SW 1271 (cell line): ENCODE measurements at regions not wholly inside any gene's neighbourhood (a gene's known extent, or its start where the extent isn't known, plus 50 kb on each side); places are given as distances from the start of the nearest gene placed in this dataset.

Experiments
- DNase-seq, 2 experiments: peaks; one replicate each; lab custom pipeline; 2025; lab: John Stamatoyannopoulos, UW

DNA sequence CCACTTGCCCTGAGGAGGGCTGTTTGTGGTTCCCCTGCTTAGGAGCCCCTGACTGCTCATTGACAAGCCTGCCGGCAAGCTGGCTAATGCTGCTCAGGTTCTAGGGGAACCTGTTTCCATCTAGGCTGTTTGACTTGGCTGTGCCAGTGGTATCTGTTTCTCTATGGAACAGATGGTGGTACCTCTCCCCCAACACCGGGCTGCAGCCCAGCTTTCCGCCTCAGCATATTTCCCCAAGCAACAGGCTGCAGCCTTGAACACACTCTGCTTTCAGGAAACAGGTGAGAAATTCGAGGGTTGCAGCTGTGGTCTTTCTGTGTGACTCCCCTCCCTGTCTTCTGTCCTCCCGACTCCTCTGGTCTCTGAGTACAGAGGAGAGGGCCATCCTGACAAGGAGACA is 132.3 kb downstream of the TMEM132E start:
- no peak for DNase-seq

DNA sequence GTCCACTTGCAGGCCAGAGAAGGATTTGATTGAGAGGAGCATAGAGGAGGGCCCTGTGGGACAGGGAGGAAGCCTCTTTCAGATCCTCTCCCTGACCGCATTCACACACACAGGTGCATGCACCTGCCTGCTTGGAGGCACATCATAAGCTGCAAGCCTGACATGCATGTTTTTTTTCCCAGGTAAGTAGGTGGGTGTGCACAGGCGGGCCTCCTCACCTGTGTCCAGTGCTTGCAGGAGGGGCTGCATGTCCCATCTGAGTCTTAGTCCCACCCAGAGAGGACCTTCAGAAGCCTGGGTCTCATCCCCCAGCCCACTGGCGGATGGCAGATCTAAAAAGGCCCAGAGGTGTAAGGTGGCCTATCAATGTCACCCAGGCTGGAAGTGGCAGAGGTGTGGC is 130.8 kb downstream of the TMEM132E start:
- DNase-seq: no peak

DNA sequence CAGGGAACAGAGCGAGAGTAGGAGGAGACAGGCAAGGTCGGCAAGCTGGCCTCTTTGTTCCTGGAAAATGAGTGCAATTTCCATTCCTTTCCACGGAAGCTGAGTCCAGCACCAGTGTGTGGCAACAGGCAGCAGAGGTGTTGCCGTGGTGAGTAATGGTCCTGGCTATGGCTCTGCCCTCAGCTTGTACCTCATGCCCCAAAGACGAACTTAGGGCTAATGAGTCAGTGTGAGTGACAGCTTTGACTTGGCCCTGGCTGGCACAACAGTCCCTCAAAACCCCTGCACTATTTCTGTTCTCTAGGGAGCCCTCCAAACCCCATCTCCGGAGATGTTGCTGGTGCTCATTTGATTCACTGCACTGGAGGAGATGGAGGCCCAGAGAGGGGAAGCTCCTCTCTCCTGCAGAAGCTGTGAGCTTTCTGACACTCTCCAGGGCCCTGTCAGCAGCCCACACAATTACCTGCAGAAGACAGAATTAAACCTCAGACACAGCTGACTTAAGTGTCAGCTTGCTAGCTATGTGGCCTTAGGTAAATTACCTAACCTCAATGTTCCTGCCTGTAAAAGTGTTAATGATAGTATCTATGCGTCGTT is 129.9 kb downstream of the TMEM132E start:
- no peak for DNase-seq

DNA sequence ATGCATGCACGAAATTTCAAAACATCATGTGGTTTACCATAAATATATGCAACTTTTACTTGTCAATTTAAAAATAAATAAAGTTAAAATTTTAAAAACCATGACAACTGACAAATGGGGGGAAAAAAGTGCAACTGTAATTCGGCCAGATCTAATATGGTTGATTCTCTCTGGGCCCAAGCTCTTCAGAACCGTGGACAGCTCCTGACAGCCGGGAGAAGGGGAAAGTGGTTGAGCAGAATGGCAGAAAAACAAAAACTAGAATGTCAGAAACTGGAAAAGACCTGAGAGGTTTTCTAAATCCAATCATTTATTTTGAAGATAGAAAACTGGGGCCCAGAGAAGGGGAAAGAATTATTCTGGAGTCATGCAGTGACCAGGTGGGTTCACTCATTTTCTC is 126.6 kb downstream of the TMEM132E start:
- no peak for DNase-seq

DNA sequence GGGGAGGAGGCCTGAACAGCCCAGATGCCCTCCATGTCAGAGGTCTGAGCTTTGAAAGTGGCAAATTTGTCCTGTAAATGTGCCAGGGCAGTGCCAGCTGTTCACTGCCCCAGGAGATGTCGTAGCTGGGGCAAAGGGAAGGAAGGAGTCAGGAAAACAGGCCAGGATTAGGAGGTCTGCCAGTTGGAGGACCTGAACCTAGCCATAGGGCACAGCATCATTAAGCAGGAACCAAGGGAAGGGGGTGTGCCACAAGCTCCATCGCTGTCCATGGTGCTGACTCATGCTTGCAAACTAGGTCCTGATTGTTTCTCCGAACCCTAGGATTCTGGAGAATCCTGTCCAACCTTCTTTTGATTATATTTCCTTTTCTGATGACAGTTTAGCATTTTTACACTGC is 124.2 kb downstream of the TMEM132E start:
- DNase-seq: no peak

DNA sequence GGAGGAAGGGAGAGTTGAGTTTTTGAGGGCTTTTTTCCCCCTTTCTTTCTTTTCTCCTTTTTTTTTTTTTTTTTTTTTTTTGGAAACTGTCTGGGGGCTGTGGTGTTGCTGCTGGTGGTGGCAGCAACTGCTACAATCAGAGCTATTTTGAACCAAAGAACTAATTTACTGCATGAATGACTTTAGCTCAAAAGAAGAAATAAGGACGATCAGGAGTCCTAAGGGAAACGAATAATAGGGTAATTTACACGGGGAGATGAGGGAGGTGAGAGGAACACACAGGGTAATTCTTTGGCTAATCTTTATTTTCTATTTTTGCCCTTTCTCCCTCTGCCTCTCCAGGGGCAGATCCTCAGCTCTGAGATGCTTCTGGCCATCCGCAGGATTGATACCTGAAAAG is 119.8 kb downstream of the TMEM132E start:
- no peak for DNase-seq

DNA sequence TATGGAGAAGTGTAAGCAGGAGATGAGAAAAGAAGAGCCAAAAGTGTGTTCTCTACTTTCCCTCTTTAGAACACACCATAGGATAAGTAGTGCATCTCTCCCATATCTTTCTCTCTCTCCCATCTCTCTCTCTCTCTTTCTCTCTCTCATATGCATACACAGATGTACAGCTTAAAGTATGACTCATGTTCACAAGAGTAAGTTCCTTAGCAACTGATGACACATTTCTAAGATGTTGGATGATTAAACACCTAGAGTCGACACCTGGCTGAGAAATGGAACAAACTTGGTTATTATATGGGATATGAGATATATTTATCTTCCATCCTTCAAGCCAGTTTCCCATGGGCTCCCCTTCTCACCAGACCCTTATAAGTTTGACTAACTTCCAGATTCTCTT is 113.5 kb downstream of the TMEM132E start:
- DNase-seq: no peak
